Right lobe of liver (tissue), 4 donors: ENCODE measurements at regions not wholly inside any gene's neighbourhood (a gene's known extent, or its start where the extent isn't known, plus 50 kb on each side); places are given as distances from the start of the nearest gene placed in this dataset.
"Not testable (repeated sequence)": the region's sequence is repeated elsewhere in the genome, so short reads cannot be mapped to it uniquely, and the experiment has no call there.

ENCODE experiments used
- CTCF ChIP-seq, 4 donors: fragments of 200-600 bp in 3 of 4; fragments of 450-650 bp in 1 of 4; IDR thresholded peaks; one replicate each; pipeline versions ENCODE4 v1.5.1 to v1.8.0; 2016 to 2022; ENCODE audit warnings: antibody characterized with exemption in 4 of 4, mild to moderate bottlenecking in 2 of 4
- POLR2A ChIP-seq: fragments of 450-650 bp; IDR thresholded peaks from one replicate; pipeline ENCODE4 v1.6.1; 2017; ENCODE audit warnings: antibody characterized with exemption, mild to moderate bottlenecking
- donor health status: DM: no; HTN: no; CAD: no.
- donor health status: DM: no; HTN: no; CAD: no.
- donor health status: DM: no; HTN: yes; CAD: no.

GRCh38 chr3:198139037-198139436 lies 179.0 kb downstream of the LMLN start:
- not testable (repeated sequence) for TF ChIP-seq POLR2A; CTCF (IDR thresholded peaks at IDR 0.05)
